Osteocyte (in vitro differentiated cells): ENCODE measurements at regions not wholly inside any gene's neighbourhood (a gene's known extent, or its start where the extent isn't known, plus 50 kb on each side); places are given as distances from the start of the nearest gene placed in this dataset.

Experiments
- DNase-seq: peaks from one replicate; pipeline ENCODE4 v3.0.0; 2021; ENCODE audit warnings: mixed read lengths; ENCODE audit not compliant: unreplicated experiment; ENCODE audit errors: extremely low spot score
- H3K27ac Mint-ChIP-seq: one replicate; pipeline ENCODE4 v1.8.0; 2021; ENCODE audit warnings: mild to moderate bottlenecking, mixed read lengths; ENCODE audit not compliant: unreplicated experiment
- H3K27me3 Mint-ChIP-seq: one replicate; pipeline ENCODE4 v1.8.0; 2021; ENCODE audit warnings: mixed read lengths; ENCODE audit not compliant: unreplicated experiment
- H3K36me3 Mint-ChIP-seq: one replicate; pipeline ENCODE4 v1.8.0; 2021; ENCODE audit warnings: mixed read lengths; ENCODE audit not compliant: unreplicated experiment
- H3K4me1 Mint-ChIP-seq: one replicate; pipeline ENCODE4 v1.8.0; 2021; ENCODE audit warnings: mixed read lengths; ENCODE audit not compliant: unreplicated experiment
- H3K4me3 Mint-ChIP-seq: one replicate; pipeline ENCODE4 v1.8.0; 2021; ENCODE audit warnings: mild to moderate bottlenecking, moderate library complexity, mixed read lengths; ENCODE audit not compliant: unreplicated experiment
- H3K9me3 Mint-ChIP-seq: one replicate; pipeline ENCODE4 v1.8.0; 2021; ENCODE audit warnings: mixed read lengths; ENCODE audit not compliant: unreplicated experiment
- CTCF ChIP-seq: fragments of 200-600 bp; sonication (generic); IDR thresholded peaks from 2 replicates; pipeline ENCODE4 v1.5.0; 2021; ENCODE audit warnings: antibody characterized with exemption, mild to moderate bottlenecking, moderate library complexity

- H3K27me3 Mint-ChIP-seq: peaks cover 43% of the 10 kb centered on the region
- no peaks in the 10 kb centered on the region for H3K36me3 Mint-ChIP-seq
- DNase-seq: no peak
- no peak overlapping the region for H3K27ac Mint-ChIP-seq
- H3K4me3 Mint-ChIP-seq: no peak overlapping the region
- no peaks in the 10 kb centered on the region for H3K4me1 Mint-ChIP-seq
- no peak for TF ChIP-seq CTCF
- H3K9me3 Mint-ChIP-seq: no peaks in the 10 kb centered on the region
These were observed 198.6 kb downstream of the TFCP2L1 start for GRCh38 chr2:121086450-121086849.

DNA sequence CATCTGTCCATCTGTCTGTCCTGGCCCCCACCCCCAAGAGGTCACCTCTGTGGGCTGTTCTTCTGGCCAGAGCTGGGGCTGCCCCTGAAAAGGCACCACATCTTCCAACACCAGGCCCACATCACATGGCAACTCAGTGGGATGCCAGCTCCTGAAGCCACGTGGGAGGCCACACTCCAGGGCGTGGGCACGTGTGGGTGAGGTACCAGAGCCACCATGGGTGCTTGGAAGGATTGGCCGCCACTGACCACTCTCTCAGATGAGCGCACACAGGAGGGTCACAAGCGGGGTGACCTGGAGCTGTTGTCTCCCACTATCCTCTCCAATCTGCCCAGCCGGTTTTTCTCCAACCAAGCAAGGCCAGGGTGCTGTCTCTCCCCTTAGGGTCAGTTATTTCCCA is 197.9 kb downstream of the TFCP2L1 start:
- H3K4me1 Mint-ChIP-seq: no peaks in the 10 kb centered on the region
- no peak overlapping the region for H3K4me3 Mint-ChIP-seq
- no peak overlapping the region for H3K27ac Mint-ChIP-seq
- no peaks in the 10 kb centered on the region for H3K36me3 Mint-ChIP-seq
- H3K9me3 Mint-ChIP-seq: no peaks in the 10 kb centered on the region
- H3K27me3 Mint-ChIP-seq: peaks cover 43% of the 10 kb centered on the region
- TF ChIP-seq CTCF: no peak
- no peak for DNase-seq

GRCh38 chr2:121088251-121089165 is 196.5 kb downstream of the TFCP2L1 start:
- Mint-ChIP-seq H3K4me3 (no peak overlapping the region), H3K9me3 (no peaks in the 10 kb centered on the region), H3K27me3 (peaks cover 41% of the 10 kb centered on the region), H3K36me3 (no peaks in the 10 kb centered on the region), H3K4me1 (no peaks in the 10 kb centered on the region), H3K27ac (no peak overlapping the region)
- DNase-seq: no peak
- TF ChIP-seq CTCF: no peak

DNA sequence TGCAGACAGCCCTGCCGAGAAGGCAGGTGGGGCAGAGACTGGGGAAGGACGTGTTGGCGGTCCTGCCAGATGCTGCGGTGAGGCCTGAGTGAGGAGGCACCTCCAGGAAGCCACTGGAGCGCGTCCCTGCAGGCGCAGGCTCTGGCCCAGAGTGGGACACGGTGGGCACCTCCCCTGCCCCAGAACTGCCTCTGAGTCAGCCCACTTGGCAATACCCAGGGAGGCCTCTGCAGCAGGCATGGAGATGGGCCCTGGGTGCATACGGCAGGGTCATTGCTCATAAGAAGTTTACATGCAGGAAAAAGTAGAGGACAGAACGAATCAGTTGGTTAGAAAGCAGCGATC is 195.9 kb downstream of the TFCP2L1 start:
- Mint-ChIP-seq H3K27me3 (peaks cover 42% of the 10 kb centered on the region), H3K4me3 (no peak overlapping the region), H3K9me3 (no peaks in the 10 kb centered on the region), H3K4me1 (no peaks in the 10 kb centered on the region), H3K36me3 (no peaks in the 10 kb centered on the region), H3K27ac (no peak overlapping the region)
- no peak for DNase-seq
- no peak for TF ChIP-seq CTCF

DNA sequence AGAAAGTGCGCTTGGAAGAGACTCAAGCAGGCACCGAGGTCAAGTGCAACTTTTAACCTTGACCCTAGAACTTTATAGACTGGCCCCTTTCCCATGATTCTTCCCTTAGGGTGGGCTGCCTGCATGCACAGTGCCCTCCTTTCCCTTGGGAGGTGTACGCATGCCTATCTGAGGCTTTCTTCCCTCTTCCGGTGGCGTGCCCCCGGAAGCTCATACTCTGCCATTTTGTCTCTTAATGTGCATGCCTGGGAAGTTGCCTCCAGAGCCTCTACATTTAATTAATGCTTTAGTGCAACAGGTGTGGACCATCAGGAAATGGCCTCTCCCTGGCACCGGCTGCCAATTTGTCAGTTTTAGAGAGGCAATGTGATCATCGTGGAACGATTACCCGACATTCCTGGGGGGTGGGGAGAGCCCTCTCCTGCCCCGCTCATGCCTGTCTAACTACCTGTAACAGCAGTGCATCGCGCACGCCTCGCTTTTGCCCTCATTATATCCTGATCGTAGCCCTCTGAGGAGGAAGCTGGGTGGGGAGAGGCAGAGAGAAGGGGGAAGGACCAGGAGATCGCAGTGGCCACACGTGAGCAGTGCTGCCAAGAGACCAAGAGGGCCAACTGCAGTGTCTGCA is 194.8 kb downstream of the TFCP2L1 start:
- no peak overlapping the region for H3K4me3 Mint-ChIP-seq
- no peak for DNase-seq
- TF ChIP-seq CTCF: no peak
- no peak overlapping the region for H3K27ac Mint-ChIP-seq
- peaks cover 44% of the 10 kb centered on the region for H3K27me3 Mint-ChIP-seq
- H3K9me3 Mint-ChIP-seq: no peaks in the 10 kb centered on the region
- H3K4me1 Mint-ChIP-seq: peaks cover 3% of the 10 kb centered on the region
- H3K36me3 Mint-ChIP-seq: no peaks in the 10 kb centered on the region
